Astrocyte (in vitro differentiated cells and primary cell): ENCODE measurements at regions not wholly inside any gene's neighbourhood (a gene's known extent, or its start where the extent isn't known, plus 50 kb on each side); places are given as distances from the start of the nearest gene placed in this dataset.

Experiments
- DNase-seq: peaks from one replicate; pipeline ENCODE4 v3.0.0-alpha.2; 2010; ENCODE audit warnings: low read depth
- FAIRE-seq: peaks from 2 replicates; lab custom pipeline; 2011; peaks lifted over from hg19 to GRCh38; lab: Jason Lieb, UNC
- H2AFZ ChIP-seq: 2 replicates; pipeline ENCODE4 v1.6.0; 2012; ENCODE audit warnings: low read depth, low read length, inconsistent platforms
- H3K27ac ChIP-seq: 2 replicates; pipeline ENCODE4 v1.5.1; 2011; ENCODE audit warnings: low read depth, low read length, inconsistent platforms
- H3K27me3 ChIP-seq: 2 replicates; pipeline ENCODE4 v1.6.0; 2011; ENCODE audit warnings: low read length, inconsistent platforms; ENCODE audit not compliant: insufficient read depth
- H3K36me3 ChIP-seq: 2 replicates; pipeline ENCODE4 v1.5.1; 2011; ENCODE audit warnings: low read length, inconsistent platforms; ENCODE audit not compliant: insufficient read depth
- H3K4me1 ChIP-seq: 2 replicates; pipeline ENCODE4 v1.5.1; 2011; ENCODE audit warnings: low read length, inconsistent platforms; ENCODE audit not compliant: insufficient read depth
- H3K4me2 ChIP-seq: 2 replicates; pipeline ENCODE4 v1.6.0; 2012; ENCODE audit warnings: low read length, inconsistent platforms
- H3K4me3 ChIP-seq: 2 replicates; pipeline ENCODE4 v1.5.1; 2011; ENCODE audit warnings: low read depth, mild to moderate bottlenecking, low read length, inconsistent platforms; ENCODE audit not compliant: insufficient read depth
- H3K79me2 ChIP-seq: 2 replicates; pipeline ENCODE4 v1.6.0; 2012; ENCODE audit warnings: mild to moderate bottlenecking, low read length, inconsistent platforms; ENCODE audit not compliant: insufficient read depth
- H3K9ac ChIP-seq: 2 replicates; pipeline ENCODE4 v1.6.0; 2012; ENCODE audit warnings: mild to moderate bottlenecking, low read length, inconsistent platforms
- H3K9me3 ChIP-seq: 2 replicates; pipeline ENCODE4 v1.5.1; 2012; ENCODE audit warnings: low read depth, mild to moderate bottlenecking, low read length, inconsistent platforms; ENCODE audit not compliant: insufficient read depth
- H4K20me1 ChIP-seq: 2 replicates; pipeline ENCODE4 v1.6.0; 2012; ENCODE audit warnings: low read length, inconsistent platforms; ENCODE audit not compliant: insufficient read depth
- H3K27ac Mint-ChIP-seq: one replicate; pipeline ENCODE4 v1.8.0; 2021; ENCODE audit warnings: mild to moderate bottlenecking, mixed read lengths; ENCODE audit not compliant: unreplicated experiment
- H3K27me3 Mint-ChIP-seq: one replicate; pipeline ENCODE4 v1.8.0; 2021; ENCODE audit warnings: low read depth, mixed read lengths; ENCODE audit not compliant: unreplicated experiment
- H3K36me3 Mint-ChIP-seq: one replicate; pipeline ENCODE4 v1.8.0; 2021; ENCODE audit warnings: low read depth, mixed read lengths; ENCODE audit not compliant: unreplicated experiment
- H3K4me1 Mint-ChIP-seq: one replicate; pipeline ENCODE4 v1.8.0; 2021; ENCODE audit warnings: low read depth, mixed read lengths; ENCODE audit not compliant: unreplicated experiment
- H3K4me3 Mint-ChIP-seq: one replicate; pipeline ENCODE4 v1.8.0; 2021; ENCODE audit warnings: mild to moderate bottlenecking, moderate library complexity, mixed read lengths; ENCODE audit not compliant: unreplicated experiment
- H3K9me3 Mint-ChIP-seq: one replicate; pipeline ENCODE4 v1.8.0; 2021; ENCODE audit warnings: mild to moderate bottlenecking, mixed read lengths; ENCODE audit not compliant: unreplicated experiment
- CTCF ChIP-seq: IDR thresholded peaks from 2 replicates; pipeline ENCODE4 v1.5.1; 2011; ENCODE audit warnings: low read depth, mild to moderate bottlenecking, inconsistent platforms, low read length, moderate library complexity; ENCODE audit not compliant: insufficient read depth
- EZH2 ChIP-seq: IDR thresholded peaks from 2 replicates; pipeline ENCODE4 v1.6.1; 2012; ENCODE audit warnings: mild to moderate bottlenecking, low read length, inconsistent platforms; ENCODE audit not compliant: insufficient read depth

- Mint-ChIP-seq H3K27ac (no peak overlapping the region), H3K4me1 (no peaks in the 10 kb centered on the region), H3K4me3 (no peak overlapping the region), H3K36me3 (no peaks in the 10 kb centered on the region), H3K27me3 (no peaks in the 10 kb centered on the region), H3K9me3 (no peaks in the 10 kb centered on the region)
- FAIRE-seq (no peak), DNase-seq (no peak)
- Histone ChIP-seq H3K9ac (no peak overlapping the region), H3K79me2 (no peaks in the 10 kb centered on the region), H3K4me1 (no peaks in the 10 kb centered on the region), H3K4me2 (no peak overlapping the region), H3K36me3 (no peaks in the 10 kb centered on the region), H2AFZ (no peak overlapping the region), H3K27ac (no peak overlapping the region), H3K9me3 (no peaks in the 10 kb centered on the region), H3K27me3 (no peaks in the 10 kb centered on the region), H4K20me1 (no peaks in the 10 kb centered on the region), H3K4me3 (no peak overlapping the region)
- TF ChIP-seq CTCF (no peak), EZH2 (no peak)
Measured at GRCh38 chr1:104852151-104852550, 1102.5 kb downstream of the AMY1C start.

- no peak overlapping the region for H3K4me3 Mint-ChIP-seq
- no peak overlapping the region for H2AFZ ChIP-seq
- H3K27me3 Mint-ChIP-seq = no peaks in the 10 kb centered on the region
- no peaks in the 10 kb centered on the region for H4K20me1 ChIP-seq
- H3K36me3 Mint-ChIP-seq = no peaks in the 10 kb centered on the region
- TF ChIP-seq EZH2 = no peak
- no peak for TF ChIP-seq CTCF
- no peak overlapping the region for H3K9ac ChIP-seq
- H3K4me1 Mint-ChIP-seq = no peaks in the 10 kb centered on the region
- no peaks in the 10 kb centered on the region for H3K9me3 Mint-ChIP-seq
- no peaks in the 10 kb centered on the region for H3K36me3 ChIP-seq
- no peaks in the 10 kb centered on the region for H3K4me1 ChIP-seq
- H3K9me3 ChIP-seq = no peaks in the 10 kb centered on the region
- DNase-seq = no peak
- FAIRE-seq = no peak
- no peak overlapping the region for H3K4me2 ChIP-seq
- no peak overlapping the region for H3K4me3 ChIP-seq
- H3K27ac Mint-ChIP-seq = no peak overlapping the region
- H3K27ac ChIP-seq = no peak overlapping the region
- no peaks in the 10 kb centered on the region for H3K79me2 ChIP-seq
- H3K27me3 ChIP-seq = no peaks in the 10 kb centered on the region
Measured at GRCh38 chr1:104853276-104853675, 1103.6 kb downstream of the AMY1C start.

- Mint-ChIP-seq H3K4me1 (no peaks in the 10 kb centered on the region), H3K36me3 (no peaks in the 10 kb centered on the region), H3K27ac (no peak overlapping the region), H3K9me3 (no peaks in the 10 kb centered on the region), H3K27me3 (no peaks in the 10 kb centered on the region), H3K4me3 (no peak overlapping the region)
- no peaks in the 10 kb centered on the region for H3K79me2 ChIP-seq
- H3K27ac ChIP-seq = no peak overlapping the region
- H3K4me3 ChIP-seq = no peak overlapping the region
- DNase-seq (no peak), FAIRE-seq (no peak)
- TF ChIP-seq EZH2 = no peak
- TF ChIP-seq CTCF = no peak
- no peaks in the 10 kb centered on the region for H3K27me3 ChIP-seq
- no peak overlapping the region for H3K4me2 ChIP-seq
- no peaks in the 10 kb centered on the region for H3K36me3 ChIP-seq
- H3K9me3 ChIP-seq = no peaks in the 10 kb centered on the region
- no peaks in the 10 kb centered on the region for H3K4me1 ChIP-seq
- H3K9ac ChIP-seq = no peak overlapping the region
- H2AFZ ChIP-seq = no peak overlapping the region
- no peaks in the 10 kb centered on the region for H4K20me1 ChIP-seq
Measured at GRCh38 chr1:104854529-104854928, 1104.8 kb downstream of the AMY1C start.
